Transverse colon (tissue), 4 donors: ENCODE measurements at regions not wholly inside any gene's neighbourhood (a gene's known extent, or its start where the extent isn't known, plus 50 kb on each side); places are given as distances from the start of the nearest gene placed in this dataset.
"Not testable (repeated sequence)": the region's sequence is repeated elsewhere in the genome, so short reads cannot be mapped to it uniquely, and the experiment has no call there.

Experiments used
- CTCF ChIP-seq, 5 experiments: fragments of 200-600 bp in 3 of 5; fragments of 450-650 bp in 2 of 5; sonication (generic) in 3 of 5; IDR thresholded peaks; 1 replicate in 2 of 5; 2 replicates in 3 of 5; pipeline ENCODE4 v1.5.1; 2016 to 2017; ENCODE audit warnings: antibody characterized with exemption in 5 of 5, inconsistent platforms in 3 of 5, mild to moderate bottlenecking in 2 of 5, moderate library complexity in 1 of 5
- POLR2A ChIP-seq: fragments of 450-650 bp; IDR thresholded peaks from one replicate; pipeline ENCODE4 v1.6.1; 2016; ENCODE audit warnings: antibody characterized with exemption, mild to moderate bottlenecking, moderate library complexity
- POLR2AphosphoS5 ChIP-seq, 3 donors: sonication (generic); formaldehyde crosslinking; IDR thresholded peaks; one replicate each; pipeline ENCODE4 v1.6.1; 2016; ENCODE audit warnings: antibody characterized with exemption in 3 of 3

GRCh38 chr13:110967156-110967855 is 52.4 kb upstream of the ANKRD10 start:
- not testable (repeated sequence) for TF ChIP-seq CTCF (IDR thresholded peaks at IDR 0.05); POLR2A; POLR2AphosphoS5 (IDR thresholded peaks at IDR 0.05)
